ENCODE measurements at regions not wholly inside any gene's neighbourhood (a gene's known extent, or its start where the extent isn't known, plus 50 kb on each side); places are given as distances from the start of the nearest gene placed in this dataset.
"Not testable (repeated sequence)": the region's sequence is repeated elsewhere in the genome, so short reads cannot be mapped to it uniquely, and the experiment has no call there.

DNA sequence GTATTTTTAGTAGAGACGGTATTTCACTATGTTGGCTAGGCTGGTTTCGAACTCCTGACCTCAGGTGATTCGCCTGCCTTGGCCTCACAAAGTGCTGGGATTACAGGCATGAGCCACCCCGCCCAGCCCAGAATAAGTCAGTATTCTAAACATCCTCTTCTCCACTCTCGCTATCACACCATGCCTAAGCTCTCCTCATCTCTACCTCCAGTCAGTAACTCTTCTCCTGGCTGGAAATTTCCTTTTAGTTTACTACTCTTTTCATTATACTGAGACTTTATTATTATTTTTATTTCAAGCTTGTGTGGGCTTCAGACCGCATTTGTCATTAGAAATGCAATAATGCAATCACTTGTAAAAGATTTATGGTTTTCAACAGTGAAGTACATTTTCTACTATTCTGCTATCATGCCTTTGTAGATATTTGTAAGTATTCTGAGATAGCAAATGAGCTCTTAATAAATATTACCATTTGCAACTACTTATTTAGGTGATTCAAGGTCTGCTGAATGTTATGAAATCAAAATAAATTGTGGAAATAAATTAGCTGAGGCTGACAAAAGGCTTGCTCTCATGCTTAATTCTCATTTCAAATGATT, 617.3 kb upstream of the GOT2 start:
- no peak for DNase-seq

DNA sequence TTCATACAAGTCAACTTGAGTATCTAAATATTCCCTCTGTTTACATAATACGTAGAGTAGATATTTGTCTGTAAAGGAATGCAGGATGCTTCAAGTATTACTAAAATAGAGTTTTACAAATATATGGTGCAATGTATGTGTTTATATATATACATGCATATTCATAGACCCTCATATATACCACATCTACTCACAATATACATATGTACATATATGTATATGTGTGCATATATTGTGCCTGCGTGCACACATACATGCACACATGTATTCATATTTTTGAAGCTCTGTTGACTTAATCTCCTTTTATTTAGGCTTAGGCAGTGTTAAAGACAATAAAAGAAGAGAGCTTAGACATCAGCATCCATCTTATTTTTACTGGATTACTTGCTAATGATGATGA, 616.6 kb upstream of the GOT2 start:
- DNase-seq, result no peak

DNA sequence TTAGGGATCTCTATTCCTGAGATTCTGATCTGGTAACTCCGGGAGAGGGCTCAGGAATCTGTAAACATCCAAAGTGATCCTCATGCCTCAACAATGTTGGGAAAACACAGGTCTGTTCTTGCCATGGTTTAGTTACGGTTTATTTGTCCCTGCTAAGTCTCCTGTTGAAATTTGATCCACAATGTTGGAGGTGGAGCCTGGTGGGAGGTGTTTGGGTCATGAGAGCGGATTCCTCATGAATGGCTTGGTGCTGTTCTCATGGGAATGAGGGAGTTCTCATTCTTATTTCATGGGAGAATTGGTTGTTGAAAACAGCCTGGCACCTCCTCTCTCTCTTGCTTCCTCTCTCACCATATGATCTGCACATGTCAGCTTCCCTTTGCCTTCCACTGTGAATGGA, 608.6 kb upstream of the GOT2 start:
- no peak for DNase-seq

DNA sequence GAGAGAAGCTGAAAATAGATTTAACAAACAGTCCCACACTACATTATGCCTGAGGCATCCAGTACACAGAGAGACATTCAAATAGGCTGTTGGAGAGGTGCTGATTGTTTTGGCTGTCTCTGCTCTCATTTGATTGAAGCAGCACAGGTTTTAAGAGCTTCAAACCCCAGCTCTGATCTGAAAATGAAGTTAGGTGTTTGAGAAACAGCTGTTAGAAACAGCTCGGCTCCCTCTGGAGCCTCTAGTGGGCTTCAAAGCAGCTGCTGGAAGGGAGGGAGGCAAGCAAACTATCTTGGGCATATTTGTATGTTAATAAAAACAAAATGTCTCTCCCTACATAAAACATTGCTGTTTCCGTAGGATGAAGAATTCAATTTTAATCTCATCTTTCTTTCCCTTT, 607.3 kb upstream of the GOT2 start:
- DNase-seq, result no peak

DNA sequence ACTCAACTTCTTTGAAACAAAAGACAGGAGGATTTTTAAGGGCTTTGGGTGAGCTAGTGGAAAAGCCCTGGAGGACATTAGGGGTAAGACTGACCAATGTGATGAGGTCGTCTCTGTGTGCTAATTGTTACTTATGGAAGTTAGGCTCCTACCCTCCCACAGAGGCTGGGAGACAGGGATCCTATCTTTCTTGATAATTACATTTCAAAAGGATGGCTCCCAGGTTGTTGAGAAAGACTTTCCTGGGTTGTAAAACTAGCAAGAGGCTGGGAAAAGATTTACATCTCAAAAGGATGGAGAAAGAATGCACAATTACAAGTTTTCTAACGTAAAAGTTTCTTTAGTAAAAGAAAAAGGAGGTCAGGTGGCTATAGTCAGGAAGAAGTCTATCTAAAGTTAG, 605.8 kb upstream of the GOT2 start:
- no peak for DNase-seq

DNA sequence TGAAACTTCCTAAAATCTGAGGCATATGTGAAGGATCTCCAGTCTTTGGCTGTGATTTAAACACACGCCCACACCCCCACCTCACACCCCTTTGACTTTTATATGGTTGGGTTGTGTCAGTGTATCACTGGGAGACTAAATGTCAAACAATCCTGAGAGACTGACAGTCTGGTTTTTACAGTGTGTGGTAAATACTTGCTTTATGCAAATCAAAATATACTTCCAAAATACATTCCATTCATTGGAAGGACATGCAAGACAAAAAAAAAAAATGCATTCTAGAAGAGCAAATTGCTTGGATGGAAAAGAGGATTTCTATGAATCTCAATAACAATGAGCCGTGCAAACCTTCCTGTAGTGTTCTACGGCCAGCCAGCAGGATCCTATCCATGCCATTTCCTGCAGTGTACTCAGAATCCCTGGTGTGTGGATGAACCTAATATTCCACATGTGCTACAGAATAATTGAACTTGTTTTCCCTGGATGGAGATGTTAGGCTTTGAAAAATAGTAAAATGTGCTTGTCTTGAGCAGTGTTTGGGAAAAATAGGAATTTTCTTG, 602.1 kb upstream of the GOT2 start:
- DNase-seq, result no peak

DNA sequence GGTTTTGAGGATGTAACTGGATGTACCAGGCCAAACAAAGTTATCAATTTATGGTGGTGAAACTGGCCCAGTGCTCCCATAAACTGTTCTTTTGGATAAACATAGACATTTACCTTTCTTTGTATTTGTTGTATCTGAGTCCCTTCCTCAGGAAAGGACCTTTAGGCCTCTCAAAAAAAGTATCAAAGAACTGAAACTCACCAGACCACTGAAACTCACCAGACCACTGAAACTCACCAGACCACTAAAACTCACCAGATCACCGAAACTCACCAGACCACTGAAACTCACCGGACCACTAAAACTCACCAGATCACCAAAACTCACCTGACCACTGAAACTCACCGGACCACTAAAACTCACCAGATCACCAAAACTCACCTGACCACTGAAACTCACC, 597.6 kb upstream of the GOT2 start:
- not testable (repeated sequence) for DNase-seq

DNA sequence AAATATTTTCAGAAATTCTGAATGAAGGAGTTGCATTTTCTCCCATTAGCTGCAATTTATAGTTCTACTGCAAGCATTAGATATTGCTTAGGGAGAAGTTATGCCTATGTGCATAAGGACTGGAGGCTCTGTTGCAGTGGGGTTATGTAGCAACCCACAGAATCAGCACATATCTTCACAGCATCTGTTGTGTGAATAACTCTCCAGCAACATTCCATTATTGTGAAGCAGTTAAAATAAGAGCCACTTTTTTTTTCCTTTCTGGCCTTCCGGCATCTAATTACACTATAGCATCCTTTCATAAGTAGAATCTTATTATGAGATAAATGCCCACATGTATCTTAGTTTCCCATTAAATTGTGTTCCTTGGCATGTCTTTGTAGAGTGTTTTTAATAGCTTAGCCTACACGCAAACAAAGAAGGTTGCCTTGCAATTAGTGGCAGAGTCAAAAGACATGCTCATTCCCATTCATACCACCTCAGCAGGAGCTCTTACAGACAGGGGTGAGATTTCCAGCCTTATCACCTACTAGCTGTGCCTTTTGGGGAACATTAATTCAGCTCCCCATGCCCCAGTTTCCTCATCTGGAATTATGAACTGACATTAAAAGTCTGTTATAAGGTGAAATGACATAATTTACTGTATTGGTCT, 596.0 kb upstream of the GOT2 start:
- DNase-seq, result no peak

DNA sequence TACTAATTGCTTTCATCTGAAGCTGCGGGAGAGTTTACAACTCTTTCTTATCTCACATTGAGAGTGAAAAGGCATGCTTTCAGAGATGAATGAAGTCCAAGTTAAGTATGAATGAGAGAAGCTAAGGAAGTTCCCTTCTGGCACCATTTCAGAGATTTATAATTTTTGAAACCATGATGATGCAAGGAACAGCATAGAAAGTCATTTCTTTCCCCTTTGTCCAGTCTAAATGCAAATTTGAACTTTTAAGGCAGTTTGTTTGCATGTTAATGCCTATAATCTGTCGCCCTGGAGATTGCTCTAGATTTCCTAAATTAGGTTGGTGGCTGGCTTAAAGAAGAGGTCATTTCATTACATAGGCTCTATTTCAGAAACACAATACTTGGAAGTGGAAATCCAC, 594.8 kb upstream of the GOT2 start:
- no peak for DNase-seq

DNA sequence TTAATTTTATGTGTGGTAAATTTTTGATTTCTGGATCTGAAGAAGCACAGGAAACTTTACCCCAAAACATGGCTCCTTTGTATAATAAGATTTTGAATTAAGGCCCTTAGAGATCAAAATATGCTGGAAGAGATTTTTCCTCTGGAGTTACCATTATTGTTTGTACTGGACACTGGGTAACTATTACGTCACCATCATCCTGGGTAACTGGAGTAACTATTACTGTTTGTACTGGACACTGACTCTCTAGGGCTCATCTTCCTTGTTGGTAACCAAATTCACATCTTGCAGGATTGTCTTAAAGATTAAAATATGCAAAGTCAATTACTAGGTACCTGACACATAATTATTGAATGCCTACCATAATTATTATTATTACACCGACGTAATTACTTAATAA, 593.8 kb upstream of the GOT2 start:
- no peak for DNase-seq

DNA sequence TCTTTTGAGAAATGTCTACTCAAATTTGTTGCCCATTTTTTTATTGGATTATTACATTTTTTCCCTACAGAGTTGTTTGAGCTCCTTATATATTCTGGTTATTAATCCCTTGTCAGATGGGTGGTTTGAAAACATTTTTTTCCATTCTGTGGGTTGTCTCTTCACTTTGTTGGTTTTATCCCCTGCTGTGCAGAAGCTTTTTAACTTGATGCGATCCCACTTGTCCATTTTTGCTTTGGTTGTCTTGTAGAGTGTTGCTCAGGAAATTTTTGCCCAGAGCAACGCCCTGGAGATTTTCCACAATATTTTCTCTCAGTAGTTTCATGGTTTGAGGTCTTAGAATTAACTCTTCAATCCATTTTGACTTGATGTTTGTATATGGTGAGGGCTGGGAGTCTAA, 592.8 kb upstream of the GOT2 start:
- no peak for DNase-seq

DNA sequence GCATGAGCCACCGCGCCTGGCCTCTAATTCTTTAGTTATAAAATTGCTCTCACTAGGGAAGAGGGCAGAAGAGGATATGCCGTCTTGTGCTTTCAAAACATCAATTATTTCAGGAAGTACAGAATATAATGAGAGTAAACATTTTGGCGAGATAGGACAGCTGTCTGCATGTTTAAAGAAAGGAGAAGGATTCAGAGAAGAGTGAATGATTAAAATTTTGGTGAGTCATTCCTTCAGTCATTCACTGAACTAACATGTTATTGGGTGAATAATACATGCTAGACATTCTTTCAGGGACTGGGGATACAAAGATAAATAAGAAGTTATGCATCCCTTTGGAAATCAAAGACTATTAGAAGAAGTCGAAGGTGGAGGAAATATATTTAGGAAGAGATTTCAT, 590.3 kb upstream of the GOT2 start:
- DNase-seq, result no peak

DNA sequence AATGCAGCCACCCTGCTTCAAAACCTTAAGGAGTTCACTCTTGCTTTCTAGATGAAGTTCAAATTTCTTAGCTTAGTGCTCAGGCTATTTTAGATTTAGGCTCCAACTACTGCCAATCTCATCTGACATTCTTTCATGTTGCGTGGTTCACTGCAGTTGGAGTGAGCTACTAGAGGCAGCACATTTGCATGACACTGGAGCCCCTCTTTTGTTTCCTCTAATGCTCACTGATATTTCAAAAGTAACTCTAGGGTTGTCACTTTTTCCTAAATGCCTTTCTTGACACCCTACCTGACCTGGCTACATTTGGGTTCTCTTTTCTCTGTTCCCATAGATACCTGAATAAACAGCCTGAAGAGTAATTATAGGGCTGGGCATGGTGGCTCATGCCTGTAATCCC, 586.5 kb upstream of the GOT2 start:
- DNase-seq, result no peak

DNA sequence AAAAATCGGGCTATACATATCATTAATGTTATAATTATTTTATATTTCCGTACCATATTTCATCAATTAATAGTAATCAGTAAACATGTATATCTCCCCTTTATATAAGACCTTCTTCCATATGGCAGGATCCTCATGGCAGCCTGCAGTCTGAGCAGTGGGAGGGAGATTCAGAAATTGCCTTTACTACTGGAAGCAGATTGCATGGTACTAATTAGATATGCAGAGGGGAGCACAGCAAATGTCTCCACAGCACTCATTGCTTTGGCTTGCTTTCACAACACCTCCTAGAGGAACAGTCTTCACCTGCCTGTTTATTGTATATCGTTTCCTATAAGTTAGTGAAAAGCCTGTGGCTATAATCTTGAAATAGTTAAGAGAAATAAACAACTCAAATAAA, 585.8 kb upstream of the GOT2 start:
- DNase-seq, result no peak

DNA sequence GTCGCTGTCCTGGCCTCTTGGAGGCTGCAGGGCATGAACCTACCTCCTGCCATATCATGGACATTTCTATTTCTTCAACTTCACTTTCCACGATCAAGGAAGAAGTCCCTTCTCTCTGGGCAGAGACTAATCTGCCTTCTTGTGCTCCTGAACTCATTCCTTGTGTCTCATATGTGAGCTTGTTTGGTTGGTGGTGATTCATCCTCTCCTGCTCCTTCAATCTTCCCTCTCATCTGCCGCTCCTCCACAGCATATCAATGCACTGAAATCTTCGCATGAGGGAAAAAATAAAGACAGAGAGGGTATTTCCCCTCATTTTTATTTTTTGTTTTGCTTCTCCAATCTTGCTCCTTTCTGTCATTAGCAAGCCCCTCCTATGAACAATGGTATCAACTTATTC, 571.7 kb upstream of the GOT2 start:
- no peak for DNase-seq

DNA sequence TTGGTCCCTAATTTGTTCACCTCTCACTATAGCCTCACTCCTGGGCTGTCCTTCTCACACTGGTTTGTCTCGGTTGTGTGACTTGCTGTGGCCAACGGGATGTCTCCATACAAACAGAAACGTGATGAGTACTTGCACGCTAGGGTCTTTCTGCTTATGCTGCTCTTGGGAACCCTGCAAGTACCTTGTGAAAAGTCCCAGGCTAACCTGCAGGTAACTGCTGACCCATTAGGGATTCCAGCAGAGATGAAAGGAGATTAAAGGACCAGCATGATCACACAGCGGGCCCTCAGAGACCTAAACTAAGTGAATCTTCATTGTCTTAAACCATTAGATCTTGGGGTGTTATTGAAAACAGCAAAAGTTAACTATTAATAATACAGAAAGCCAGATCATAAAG, 562.8 kb upstream of the GOT2 start:
- DNase-seq, result no peak

DNA sequence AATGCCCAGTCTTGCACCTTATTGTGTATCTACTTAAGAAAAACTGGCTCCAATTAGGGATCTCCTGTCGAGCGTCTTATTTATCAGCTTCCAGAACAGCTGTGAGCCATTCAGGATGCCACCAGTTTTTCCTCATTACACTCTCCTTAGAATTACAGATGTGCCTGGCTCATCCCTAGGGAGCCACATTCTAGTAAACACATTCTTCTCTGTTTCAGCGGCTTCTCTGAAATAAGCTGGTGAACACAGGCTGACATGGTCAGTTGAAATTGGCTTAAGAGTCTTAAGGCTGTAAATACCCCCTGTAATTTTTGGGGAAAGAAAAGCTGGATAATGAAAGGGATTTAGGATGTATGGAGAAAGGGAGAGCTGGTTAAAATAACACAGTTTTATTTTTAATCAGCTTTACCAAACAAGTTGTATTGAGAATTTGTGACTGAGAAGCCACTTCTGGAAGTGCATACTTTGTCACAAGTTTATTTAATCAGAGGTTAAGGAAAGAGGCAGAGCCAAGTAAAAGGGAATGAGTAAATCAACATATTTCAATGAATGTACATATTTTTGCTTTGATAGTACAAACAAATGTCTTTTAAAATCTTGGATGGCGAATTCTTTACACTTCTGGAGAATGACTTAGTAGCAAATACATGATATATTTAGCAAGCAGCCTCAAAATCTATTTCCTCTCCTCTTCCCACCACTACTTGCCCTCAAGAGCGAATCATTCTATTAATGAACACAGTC, 562.0 kb upstream of the GOT2 start:
- DNase-seq, result no peak

DNA sequence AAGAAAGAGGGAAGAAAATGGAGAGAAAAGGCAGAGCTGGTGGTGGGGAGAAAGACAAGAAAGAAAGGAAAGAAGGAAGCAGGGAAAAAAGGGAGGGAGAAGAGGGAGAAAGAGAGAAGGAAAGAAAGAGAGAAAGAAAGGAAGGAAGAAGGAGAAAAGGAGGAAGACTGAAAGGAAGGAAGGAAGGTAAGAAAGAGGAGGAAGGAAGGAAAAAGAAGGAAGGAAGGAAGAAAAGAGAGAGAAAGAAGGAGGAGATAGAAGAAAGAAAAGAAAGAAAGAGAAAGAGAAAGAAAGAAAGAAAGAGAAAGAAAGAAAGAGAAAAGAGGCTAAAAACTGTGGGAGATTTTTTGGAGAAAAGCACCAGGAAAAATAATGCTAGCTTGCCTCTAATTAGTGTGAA, 561.4 kb upstream of the GOT2 start:
- no peak for DNase-seq

DNA sequence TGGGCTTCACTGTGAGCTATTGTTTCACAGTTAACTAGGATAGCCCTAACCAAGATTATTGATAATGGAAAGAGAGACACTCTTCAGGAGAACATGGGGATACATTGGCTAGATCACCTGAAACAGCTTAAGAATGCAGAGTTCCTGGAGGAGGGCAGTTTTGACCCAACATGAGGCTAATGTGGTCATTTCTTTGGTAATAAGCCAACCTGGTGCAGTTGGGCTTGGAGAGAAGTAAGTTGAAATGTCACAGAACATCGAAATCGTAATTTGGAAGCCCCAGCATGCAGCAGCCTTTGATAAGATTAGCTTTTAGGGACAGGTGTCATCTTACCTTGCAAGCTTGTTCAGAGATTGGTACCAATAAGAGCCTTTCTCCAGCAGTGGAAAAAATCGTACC, 556.6 kb upstream of the GOT2 start:
- DNase-seq, result no peak

DNA sequence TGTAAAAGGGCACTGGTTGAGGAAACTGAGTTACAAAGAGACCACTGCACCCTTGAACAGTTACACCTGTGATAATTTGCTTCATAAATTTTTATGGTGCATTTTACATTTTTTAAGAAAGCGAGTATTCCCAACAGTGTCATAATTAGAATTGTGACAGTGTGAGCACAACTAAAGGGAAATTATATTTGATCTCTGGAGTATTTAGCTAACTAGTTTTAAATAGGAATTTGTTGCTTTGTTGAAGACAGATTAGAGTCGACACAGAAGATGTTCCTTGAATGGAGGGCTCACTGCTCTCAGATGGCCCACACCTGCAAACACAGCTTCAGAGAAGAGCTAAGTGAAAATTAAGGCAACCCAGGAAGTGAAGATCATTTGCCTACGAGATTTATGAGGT, 555.0 kb upstream of the GOT2 start:
- DNase-seq, result no peak

DNA sequence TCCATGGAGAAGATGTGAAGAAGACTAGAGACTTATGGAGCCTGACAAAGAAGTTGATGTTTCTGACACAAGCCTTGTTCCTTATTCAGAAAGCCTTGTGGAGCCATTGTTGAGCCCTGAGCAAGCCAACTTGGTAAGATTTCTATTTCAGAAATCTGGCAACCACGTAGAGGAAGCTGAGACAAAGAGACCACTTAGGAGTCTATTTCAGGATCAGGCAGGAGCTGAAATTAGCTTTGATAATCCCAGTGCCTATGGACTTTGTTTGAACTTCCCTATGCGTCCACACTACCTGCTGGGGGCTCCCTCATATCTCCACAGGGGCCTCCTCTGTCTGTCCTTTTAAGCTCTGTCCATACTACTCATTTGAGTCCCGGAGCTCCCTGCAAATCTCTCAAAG, 540.0 kb upstream of the GOT2 start:
- DNase-seq, result no peak

DNA sequence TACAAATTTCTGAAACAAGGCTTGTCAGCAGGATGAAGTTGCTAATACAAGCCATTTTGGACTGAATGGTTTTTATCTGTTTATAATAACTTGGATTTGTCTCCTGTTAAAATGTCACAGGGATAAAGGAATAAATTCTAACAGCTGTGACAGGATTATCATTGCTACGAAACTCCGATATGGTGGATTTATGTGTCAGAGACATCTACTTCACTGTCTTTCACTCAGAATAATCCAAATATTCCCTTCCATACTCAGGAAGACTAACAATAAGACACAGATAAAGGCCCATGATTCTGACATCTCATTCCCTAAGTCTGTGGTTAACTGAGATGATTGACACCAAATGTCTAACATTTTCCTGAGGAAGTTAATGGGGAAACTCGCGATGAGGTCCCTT, 529.8 kb upstream of the GOT2 start:
- no peak for DNase-seq

DNA sequence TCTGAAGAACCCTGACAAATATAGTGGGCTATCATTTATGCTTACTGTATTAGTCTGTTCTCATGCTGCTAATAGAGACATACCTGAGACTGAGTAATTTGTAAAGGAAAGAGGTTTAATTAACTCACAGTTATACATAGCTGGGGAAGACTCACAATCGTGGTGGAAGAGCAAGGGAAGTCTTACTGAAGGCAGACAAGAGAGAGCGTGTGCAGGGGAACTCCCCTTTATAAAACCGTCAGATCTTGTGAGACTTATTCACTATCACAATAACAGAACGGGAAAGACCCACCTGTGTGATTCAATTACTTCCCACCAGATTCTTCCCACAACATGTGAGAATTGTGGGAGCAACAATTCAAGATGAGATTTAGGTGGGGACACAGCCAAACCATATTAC, 526.8 kb upstream of the GOT2 start:
- no peak for DNase-seq

DNA sequence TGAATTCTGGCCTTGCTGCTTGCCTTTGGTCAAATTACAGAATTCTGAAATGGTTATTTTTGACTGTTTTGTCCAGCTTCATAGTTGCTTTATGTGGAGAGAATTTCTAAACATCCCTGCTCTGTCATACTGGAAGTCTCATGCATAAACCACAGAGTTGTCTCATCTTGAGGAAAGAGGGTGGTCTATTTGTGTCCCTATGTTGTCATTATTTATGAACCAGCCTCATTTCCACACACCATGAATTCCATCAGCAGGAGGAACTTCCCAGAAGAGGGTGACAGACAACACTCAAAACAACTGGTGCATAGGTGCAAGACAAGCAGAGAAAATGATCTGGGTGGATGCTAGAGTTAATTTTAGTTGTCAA, 525.8 kb upstream of the GOT2 start:
- DNase-seq, result no peak

All from HCEC 1CT (cell line).